CMK (cell line): ENCODE measurements at regions not wholly inside any gene's neighbourhood (a gene's known extent, or its start where the extent isn't known, plus 50 kb on each side); places are given as distances from the start of the nearest gene placed in this dataset.
"Not testable (repeated sequence)": the region's sequence is repeated elsewhere in the genome, so short reads cannot be mapped to it uniquely, and the experiment has no call there.

ENCODE experiments used
- DNase-seq: peaks from one replicate; pipeline ENCODE4 v3.0.0-alpha.2; 2010; ENCODE audit warnings: low read depth

DNA sequence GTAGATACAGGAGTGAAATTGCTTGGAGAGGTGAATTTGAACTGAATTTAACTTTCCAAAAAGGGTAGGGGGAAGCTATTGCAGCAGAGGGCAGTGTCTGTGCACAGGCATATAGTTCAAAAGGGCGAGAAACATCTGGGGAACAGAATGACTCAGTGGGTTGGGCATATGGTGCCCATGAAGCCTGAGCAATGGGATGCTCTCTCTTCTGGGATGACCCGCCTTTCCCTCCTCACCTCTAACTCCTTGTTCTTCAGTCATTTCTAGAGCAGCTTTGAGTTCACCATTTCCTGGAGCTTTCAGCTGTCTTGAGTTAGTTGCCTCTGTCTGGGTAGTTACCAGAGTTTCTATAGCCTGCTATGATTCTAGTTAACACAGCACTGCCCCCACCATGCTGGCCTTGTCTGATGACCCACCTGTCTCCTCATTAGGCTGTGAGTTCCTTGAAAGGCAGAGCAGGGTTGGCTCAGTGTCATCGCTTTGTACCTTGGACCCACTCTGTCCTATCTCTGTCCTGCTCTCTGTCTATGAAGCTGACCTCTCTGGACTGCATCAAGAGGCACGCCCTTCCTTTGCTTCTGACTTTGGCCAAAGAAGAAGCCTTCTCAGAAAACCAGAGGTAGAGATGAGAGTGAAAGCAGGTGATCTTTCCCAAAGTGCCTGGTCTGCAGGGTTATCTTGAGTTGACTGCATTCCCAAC is 299.6 kb upstream of the KLF4 start:
- no peak for DNase-seq

DNA sequence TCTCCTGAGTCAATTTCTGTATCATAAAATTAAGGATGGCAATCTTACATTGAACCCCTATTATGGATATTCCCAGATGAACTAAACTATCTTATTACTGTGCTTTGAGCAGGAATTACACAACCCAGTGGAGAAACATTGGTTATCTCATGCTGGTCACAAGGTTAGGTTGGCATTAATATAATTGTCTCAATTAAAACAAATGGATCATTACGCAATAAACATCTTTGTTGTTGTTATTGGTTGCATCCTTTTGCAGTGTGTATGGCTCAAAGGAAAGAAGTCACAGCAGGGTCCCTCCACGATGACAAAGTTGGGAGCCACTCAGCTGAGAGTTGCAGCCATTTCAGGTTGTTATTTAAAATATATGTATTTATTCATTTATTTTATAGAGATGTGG is 297.0 kb upstream of the KLF4 start:
- DNase-seq = no peak

DNA sequence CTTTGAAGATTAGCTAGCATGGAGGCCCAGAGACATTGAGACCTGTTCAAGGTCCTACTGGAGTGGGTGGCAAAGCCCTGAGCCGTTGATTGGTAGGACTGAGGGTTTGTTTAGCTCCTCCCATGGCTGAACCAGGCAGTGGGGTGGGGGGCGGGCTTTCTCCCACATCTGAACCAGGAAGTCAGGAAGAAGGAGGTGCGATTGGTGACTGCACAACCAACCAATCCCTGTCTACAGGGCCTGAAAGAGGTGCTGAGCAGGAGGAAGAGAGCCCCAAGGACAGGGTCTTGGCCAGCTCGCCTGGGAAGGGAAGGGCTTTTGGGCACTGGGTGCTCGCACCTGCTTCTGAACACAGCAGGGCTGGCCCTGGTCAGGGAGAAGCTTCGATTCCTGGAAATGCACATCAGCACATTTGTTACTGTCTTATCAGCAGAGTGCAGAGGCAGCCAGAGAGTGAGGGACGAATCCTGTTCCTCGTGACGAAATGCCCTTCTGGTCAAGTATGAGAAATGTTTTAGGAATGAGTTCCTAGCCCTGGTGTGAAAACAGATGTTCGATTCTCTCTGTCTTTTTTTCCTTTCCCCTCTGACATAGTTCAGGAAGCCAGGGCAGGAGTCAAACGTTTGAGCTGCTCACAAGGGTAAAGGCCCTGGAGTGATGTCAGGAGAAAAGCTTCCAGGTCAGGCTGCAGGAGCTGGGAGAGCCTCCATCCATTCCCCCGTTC is 294.8 kb upstream of the KLF4 start:
- DNase-seq = peak; percentile 85

DNA sequence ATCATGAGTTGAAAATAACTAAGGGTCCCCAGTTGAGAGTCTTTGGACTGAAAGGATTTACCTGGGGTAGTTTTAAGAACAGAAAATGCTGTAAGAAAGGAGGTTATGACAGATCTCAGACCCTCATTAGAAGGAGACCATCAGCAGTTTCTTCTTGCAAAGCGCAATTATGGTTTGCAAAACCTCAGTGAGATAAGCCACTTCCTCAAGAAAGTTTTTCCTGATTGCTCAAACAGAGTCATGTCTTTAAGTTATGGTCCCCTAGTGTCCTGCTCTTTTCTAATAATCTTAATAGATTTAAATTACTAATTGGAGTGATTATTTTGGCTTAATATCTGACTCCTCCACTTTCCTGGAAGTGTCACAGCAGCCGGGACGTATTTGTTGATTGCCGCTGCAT is 293.2 kb upstream of the KLF4 start:
- DNase-seq = no peak

GRCh38 chr9:107782381-107782780 is 292.8 kb upstream of the KLF4 start:
- no peak for DNase-seq

GRCh38 chr9:107780960-107781359 is 291.4 kb upstream of the KLF4 start:
- no peak for DNase-seq

GRCh38 chr9:107779731-107780130 is 290.2 kb upstream of the KLF4 start:
- DNase-seq = no peak

GRCh38 chr9:107778661-107779060 is 289.1 kb upstream of the KLF4 start:
- no peak for DNase-seq

DNA sequence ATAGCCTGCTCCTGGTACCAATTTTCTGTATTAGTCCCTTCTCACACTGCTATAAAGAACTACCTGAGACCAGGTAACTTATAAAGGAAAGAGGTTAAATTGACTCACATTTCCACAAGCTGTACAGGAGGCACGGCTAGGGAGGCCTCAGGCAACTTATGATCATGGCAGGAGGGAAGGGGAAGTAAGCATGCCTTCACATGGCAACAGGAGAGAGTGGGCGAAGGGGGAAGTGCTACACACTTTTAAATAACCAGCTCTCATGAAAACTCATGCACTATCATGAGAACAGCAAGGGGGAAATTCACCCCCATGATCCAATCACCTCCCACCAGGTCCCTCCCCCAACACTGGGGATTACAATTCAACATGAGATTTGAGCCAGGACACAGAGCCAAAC is 284.5 kb upstream of the KLF4 start:
- not testable (repeated sequence) for DNase-seq

- no peak for DNase-seq
Measured at GRCh38 chr9:107772988-107773387, 283.4 kb upstream of the KLF4 start.

- DNase-seq = no peak
Measured at GRCh38 chr9:107770716-107771115, 281.1 kb upstream of the KLF4 start.

- DNase-seq = no peak
Measured at GRCh38 chr9:107768224-107768623, 278.7 kb upstream of the KLF4 start.

DNA sequence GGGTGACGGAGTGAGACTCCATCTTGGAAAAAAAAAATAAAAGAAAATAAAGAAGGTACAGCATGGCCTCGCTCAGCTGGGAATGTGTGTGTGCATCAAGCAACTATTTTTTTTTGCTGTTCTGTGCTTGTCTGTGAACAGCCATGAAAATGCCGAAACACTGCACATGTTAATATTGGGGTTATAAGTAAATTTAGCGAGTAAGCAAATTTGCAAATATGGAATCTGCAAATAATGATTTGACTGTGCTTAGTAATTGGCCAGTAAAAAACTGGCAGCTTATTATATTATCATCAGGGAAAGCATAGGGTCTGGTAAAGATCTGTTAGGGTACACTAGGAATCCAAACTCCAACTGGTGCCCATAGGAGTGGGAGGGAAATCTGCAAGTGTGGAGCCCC is 278.1 kb upstream of the KLF4 start:
- DNase-seq = no peak

DNA sequence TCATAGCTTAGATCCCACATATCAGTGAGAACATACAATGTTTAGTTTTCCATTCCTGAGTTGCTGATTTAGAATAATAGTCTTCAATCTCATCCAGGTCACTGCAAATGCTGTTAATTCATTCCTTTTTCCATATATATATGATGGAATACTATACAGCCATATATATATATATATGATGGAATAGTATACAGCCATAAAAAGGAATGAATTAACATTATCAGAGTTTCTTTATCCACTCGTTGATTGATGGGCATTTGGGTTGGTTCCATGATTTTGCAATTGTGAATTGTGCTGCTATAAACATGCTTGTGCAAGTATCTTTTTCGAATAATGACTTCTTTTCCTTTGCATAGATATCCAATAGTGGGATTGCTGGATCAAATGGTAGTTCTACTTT is 273.9 kb upstream of the KLF4 start:
- DNase-seq = not testable (repeated sequence)

GRCh38 chr9:107761307-107761706 is 271.7 kb upstream of the KLF4 start:
- DNase-seq = no peak

GRCh38 chr9:107760469-107761242 is 271.1 kb upstream of the KLF4 start:
- DNase-seq = no peak

GRCh38 chr9:107759823-107760166 is 270.2 kb upstream of the KLF4 start:
- no peak for DNase-seq

- DNase-seq = no peak
Measured at GRCh38 chr9:107759009-107759822, 269.6 kb upstream of the KLF4 start.

DNA sequence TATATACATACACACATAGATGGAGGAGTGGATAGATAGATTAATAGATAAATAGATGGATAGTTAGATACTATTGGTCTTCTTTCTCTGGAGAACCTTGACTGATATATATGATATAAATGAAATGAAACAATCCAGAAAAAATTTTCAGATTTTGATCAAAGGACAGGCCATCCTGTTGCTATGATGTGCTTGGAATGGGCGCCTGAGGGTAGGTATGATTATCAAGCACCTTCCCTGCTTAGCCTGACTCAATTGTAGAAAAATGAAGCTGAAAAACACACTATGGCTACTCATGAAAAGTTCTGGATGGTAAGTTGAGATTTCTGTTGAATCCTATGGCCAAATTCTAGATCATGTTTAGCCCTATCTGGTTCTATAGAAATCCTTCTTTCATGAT is 266.5 kb upstream of the KLF4 start:
- no peak for DNase-seq

DNA sequence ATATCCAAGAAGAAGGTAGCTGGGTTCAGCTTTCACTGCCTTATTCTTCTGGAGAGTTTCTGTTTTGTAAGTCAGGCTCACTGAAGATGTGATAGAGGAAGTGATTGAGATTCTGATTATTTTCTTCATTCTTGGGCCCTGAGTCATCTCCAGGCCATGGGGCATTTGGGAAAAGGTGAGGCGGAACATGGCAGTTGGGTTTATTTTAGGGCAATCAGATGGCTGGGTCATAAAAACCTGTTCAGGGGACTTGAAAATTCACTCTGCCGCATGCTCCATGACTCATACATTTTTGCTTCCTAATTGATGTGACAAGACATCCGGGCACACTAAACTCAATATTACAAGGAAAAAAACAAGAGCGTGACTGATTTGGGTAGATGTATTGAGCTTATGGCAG is 265.7 kb upstream of the KLF4 start:
- DNase-seq = no peak

GRCh38 chr9:107751567-107752210 is 262.1 kb upstream of the KLF4 start:
- DNase-seq = no peak
